HL-60 (cell line): ENCODE measurements at regions not wholly inside any gene's neighbourhood (a gene's known extent, or its start where the extent isn't known, plus 50 kb on each side); places are given as distances from the start of the nearest gene placed in this dataset.

ENCODE experiments used
- DNase-seq, 2 experiments: peaks; one replicate each; pipeline ENCODE4 v3.0.0-alpha.2; 2010 to 2020; ENCODE audit warnings: low read depth in 1 of 2, low spot score in 1 of 2
- H3K27ac ChIP-seq: fragments of 250-450 bp; sonication (Bioruptor Pico); replicated peaks from 2 replicates; pipeline ENCODE4 v1.5.1; 2020; ENCODE audit warnings: mild to moderate bottlenecking, moderate library complexity
- H3K27me3 ChIP-seq: fragments of 250-450 bp; sonication (Bioruptor Pico); 2 replicates; pipeline ENCODE4 v1.5.1; 2021; ENCODE audit warnings: mild to moderate bottlenecking, moderate library complexity; ENCODE audit not compliant: insufficient read depth, poor library complexity, severe bottlenecking
- H3K4me3 ChIP-seq: replicated peaks from 2 replicates; pipeline ENCODE4 v1.5.1; 2011; ENCODE audit warnings: mild to moderate bottlenecking, control low read depth, low read length; ENCODE audit not compliant: insufficient read depth
- CTCF ChIP-seq: IDR thresholded peaks from one replicate; pipeline ENCODE4 v1.5.1; 2011; ENCODE audit warnings: low read length, control low read depth, inconsistent platforms; ENCODE audit not compliant: insufficient read depth
- GABPA ChIP-seq: IDR thresholded peaks from 2 replicates; pipeline ENCODE4 v1.6.1; 2012; ENCODE audit warnings: low read depth
- POLR2AphosphoS5 ChIP-seq: IDR thresholded peaks from 2 replicates; pipeline ENCODE4 v1.6.1; 2012; ENCODE audit warnings: low read depth
- REST ChIP-seq: IDR thresholded peaks from 2 replicates; pipeline ENCODE4 v1.6.1; 2012; ENCODE audit warnings: low read depth; ENCODE audit not compliant: insufficient replicate concordance
- SPI1 ChIP-seq: IDR thresholded peaks from 2 replicates; pipeline ENCODE4 v1.6.1; 2012; ENCODE audit warnings: low read depth, mild to moderate bottlenecking, borderline replicate concordance

- TF ChIP-seq CTCF (no peak), SPI1 (no peak), POLR2AphosphoS5 (no peak), REST (no peak), GABPA (no peak)
- no peak overlapping the region for H3K27ac ChIP-seq
- no peak overlapping the region for H3K4me3 ChIP-seq
- DNase-seq, result no peak
- no peaks in the 10 kb centered on the region for H3K27me3 ChIP-seq
Measured at GRCh38 chr9:12212860-12213259, 480.3 kb upstream of the TYRP1 start.

GRCh38 chr9:12221470-12221869, 471.7 kb upstream of the TYRP1 start:
- no peak for TF ChIP-seq SPI1
- no peak for TF ChIP-seq GABPA
- TF ChIP-seq REST, result no peak
- no peak for TF ChIP-seq POLR2AphosphoS5
- no peak for TF ChIP-seq CTCF
- no peaks in the 10 kb centered on the region for H3K27me3 ChIP-seq

GRCh38 chr9:12224449-12224848, 468.7 kb upstream of the TYRP1 start:
- Histone ChIP-seq H3K27ac (no peak overlapping the region), H3K27me3 (no peaks in the 10 kb centered on the region), H3K4me3 (no peak overlapping the region)
- TF ChIP-seq REST, result no peak
- TF ChIP-seq GABPA, result no peak
- no peak for DNase-seq

More at GRCh38 chr9:12221470-12221869, 471.7 kb upstream of the TYRP1 start:
- no peak overlapping the region for H3K27ac ChIP-seq
- no peak for DNase-seq
- H3K4me3 ChIP-seq, result no peak overlapping the region

- TF ChIP-seq POLR2AphosphoS5 (no peak), REST (no peak), CTCF (no peak), SPI1 (no peak), GABPA (no peak)
- Histone ChIP-seq H3K27ac (no peak overlapping the region), H3K4me3 (no peak overlapping the region), H3K27me3 (no peaks in the 10 kb centered on the region)
- no peak for DNase-seq
Measured at GRCh38 chr9:12230708-12231107, 462.5 kb upstream of the TYRP1 start.
